Heart left ventricle (tissue), 13 donors: ENCODE measurements at regions not wholly inside any gene's neighbourhood (a gene's known extent, or its start where the extent isn't known, plus 50 kb on each side); places are given as distances from the start of the nearest gene placed in this dataset.

Experiments used
- POLR2A ChIP-seq, 2 donors: fragments of 450-650 bp; IDR thresholded peaks; one replicate each; pipeline ENCODE4 v1.6.1; 2017; ENCODE audit warnings: antibody characterized with exemption in 2 of 2, mild to moderate bottlenecking in 2 of 2, moderate library complexity in 2 of 2
- TF ChIP-seq, protein P1 (sequence below), 12 donors: fragments of 200-600 bp; sonication (generic) in 4 of 12; IDR thresholded peaks; one replicate each; pipeline versions ENCODE4 v1.5.0 to v1.8.0; 2018 to 2022; ENCODE audit warnings: antibody characterized with exemption in 12 of 12, mild to moderate bottlenecking in 5 of 12
- donor health status: ischemic (EF 13 %, LVEDD 7.1; RV severe dilation, severe dysfunction).
- donor health status: DM: no; HTN: yes; CAD: no.
- donor health status: DM: no; HTN: no; CAD: no.
- donor health status: ischemic (EF 25% LVEDD 6.9; RV normal size, moderate dysfunction).
- donor health status: ischemic (EF 25% LVEDD 5.7; RV mildly dilated, moderate dysfunction).
- donor health status: ischemic (EF 35%, LVEDD 5.7; RV mildly dilated, moderate dysfunction).
- donor health status: nonischemic (EF 11% LVEDD 7.7; RV severe dilation, severe dysfunction).
- donor health status: DM: yes; HTN: yes; CAD: no.
- donor health status: PGD.
- donor health status: ischemic (EF 29% LVEDD 5.4; RV normal size, mild dysfunction).
- donor health status: nonischemic (EF 23%, LVEDD 6.1; RV moderate dilation, normal function).

DNA sequence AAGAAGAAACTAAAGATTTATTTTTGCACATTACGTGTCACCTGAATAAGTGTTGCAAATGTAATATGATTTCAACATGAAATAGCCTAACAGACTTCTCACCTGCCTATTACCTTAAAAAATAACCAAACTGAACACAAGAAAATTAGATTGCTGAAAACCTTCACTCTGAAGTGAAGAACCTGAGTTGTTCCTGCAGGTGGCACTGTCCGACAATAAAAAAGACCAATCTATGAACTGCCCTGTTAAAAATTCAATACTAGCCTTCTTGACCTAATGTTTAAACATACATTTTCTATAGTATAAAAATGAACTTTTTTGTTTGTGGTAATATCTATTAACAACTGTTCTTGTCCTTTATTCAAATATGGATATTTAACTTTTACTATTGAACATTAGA, 69.2 kb upstream of the PNPLA4 start:
- TF ChIP-seq, protein P1, sequence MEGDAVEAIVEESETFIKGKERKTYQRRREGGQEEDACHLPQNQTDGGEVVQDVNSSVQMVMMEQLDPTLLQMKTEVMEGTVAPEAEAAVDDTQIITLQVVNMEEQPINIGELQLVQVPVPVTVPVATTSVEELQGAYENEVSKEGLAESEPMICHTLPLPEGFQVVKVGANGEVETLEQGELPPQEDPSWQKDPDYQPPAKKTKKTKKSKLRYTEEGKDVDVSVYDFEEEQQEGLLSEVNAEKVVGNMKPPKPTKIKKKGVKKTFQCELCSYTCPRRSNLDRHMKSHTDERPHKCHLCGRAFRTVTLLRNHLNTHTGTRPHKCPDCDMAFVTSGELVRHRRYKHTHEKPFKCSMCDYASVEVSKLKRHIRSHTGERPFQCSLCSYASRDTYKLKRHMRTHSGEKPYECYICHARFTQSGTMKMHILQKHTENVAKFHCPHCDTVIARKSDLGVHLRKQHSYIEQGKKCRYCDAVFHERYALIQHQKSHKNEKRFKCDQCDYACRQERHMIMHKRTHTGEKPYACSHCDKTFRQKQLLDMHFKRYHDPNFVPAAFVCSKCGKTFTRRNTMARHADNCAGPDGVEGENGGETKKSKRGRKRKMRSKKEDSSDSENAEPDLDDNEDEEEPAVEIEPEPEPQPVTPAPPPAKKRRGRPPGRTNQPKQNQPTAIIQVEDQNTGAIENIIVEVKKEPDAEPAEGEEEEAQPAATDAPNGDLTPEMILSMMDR (IDR thresholded peaks at IDR 0.05), result peak in 11 of 12 donors; percentile 32 to 68 (median 57)
- no peak for TF ChIP-seq POLR2A (IDR thresholded peaks at IDR 0.05)
